B cell (primary cell): ENCODE measurements at regions not wholly inside any gene's neighbourhood (a gene's known extent, or its start where the extent isn't known, plus 50 kb on each side); places are given as distances from the start of the nearest gene placed in this dataset.

Source experiments
- ATAC-seq: fragments of 200-7000 bp; cut with Tn5 transposase; one replicate; pipeline ENCODE4 v1.10.0; 2021; ENCODE audit warnings: low read depth, mild to moderate bottlenecking, moderate number of reproducible peaks, moderate library complexity
- CTCF ChIA-PET: fragments of 350-600 bp; sonication (Branson Sonifier 250); formaldehyde crosslinking; loops from one replicate; lab custom pipeline; 2021; ENCODE audit warnings: antibody characterized with exemption, inconsistent platforms; lab: Charles Lee
- POLR2A ChIA-PET: fragments of 350-600 bp; sonication (Branson Sonifier 250); formaldehyde crosslinking; loops from one replicate; lab custom pipeline; 2021; ENCODE audit warnings: antibody characterized with exemption; lab: Charles Lee
- DNase-seq: peaks from one replicate; pipeline ENCODE4 v3.0.0; 2013
- H2AFZ ChIP-seq: 2 replicates; pipeline ENCODE4 v1.6.1; 2012; ENCODE audit warnings: mild to moderate bottlenecking, low read depth, low read length; ENCODE audit not compliant: insufficient read depth, poor library complexity, severe bottlenecking
- H3K27ac ChIP-seq, 2 donors: 1 replicate in 1 of 2; 2 replicates in 1 of 2; pipeline ENCODE4 v1.5.1; 2012 to 2013; ENCODE audit warnings: low read length in 2 of 2, mild to moderate bottlenecking in 2 of 2, moderate library complexity in 1 of 2
- H3K27me3 ChIP-seq, 4 experiments: fragments of 200-600 bp in 1 of 4; sonication (generic) in 1 of 4; replicated peaks in 1 of 4; 1 replicate in 2 of 4; 2 replicates in 2 of 4; pipeline versions ENCODE4 v1.6.1 to v1.7.0; 2013 to 2016; ENCODE audit warnings: low read length in 3 of 4, mild to moderate bottlenecking in 2 of 4, mixed read lengths in 1 of 4, moderate library complexity in 1 of 4; ENCODE audit not compliant: insufficient read depth in 4 of 4, control insufficient read depth in 3 of 4; ENCODE audit errors: control extremely low read depth in 1 of 4
- H3K36me3 ChIP-seq, 2 experiments: replicated peaks in 1 of 2; 1 replicate in 1 of 2; 2 replicates in 1 of 2; pipeline versions ENCODE4 v1.6.1 to v1.7.1; 2013; ENCODE audit warnings: low read length in 1 of 2; ENCODE audit not compliant: insufficient read depth in 2 of 2, control insufficient read depth in 1 of 2; ENCODE audit errors: control extremely low read depth in 1 of 2, extremely low read depth in 1 of 2
- H3K4me1 ChIP-seq, 2 donors: fragments of 200-600 bp in 1 of 2; sonication (generic) in 1 of 2; 1 replicate in 1 of 2; 2 replicates in 1 of 2; pipeline versions ENCODE4 v1.5.1 to v1.6.1; 2013 to 2017; ENCODE audit warnings: low read length in 2 of 2; ENCODE audit not compliant: control insufficient read depth in 2 of 2, insufficient read depth in 2 of 2
- H3K4me2 ChIP-seq: replicated peaks from 2 replicates; pipeline ENCODE3; 2012; ENCODE audit warnings: mild to moderate bottlenecking, low read depth, low read length; ENCODE audit not compliant: poor library complexity, severe bottlenecking
- H3K4me3 ChIP-seq, 5 experiments: fragments of 200-600 bp in 1 of 5; sonication (generic) in 1 of 5; 1 replicate in 3 of 5; 2 replicates in 2 of 5; pipeline versions ENCODE4 v1.5.1 to v1.7.0; 2011 to 2016; ENCODE audit warnings: low read length in 4 of 5, mild to moderate bottlenecking in 4 of 5, low read depth in 2 of 5, control low read depth in 1 of 5, moderate library complexity in 1 of 5; ENCODE audit not compliant: insufficient read depth in 1 of 5; ENCODE audit errors: control extremely low read depth in 1 of 5, extremely low read depth in 1 of 5
- H3K79me2 ChIP-seq: fragments of 200-600 bp; sonication (generic); one replicate; pipeline ENCODE4 v1.6.0; 2016; ENCODE audit warnings: low read length; ENCODE audit not compliant: control insufficient read depth, insufficient read depth
- H3K9ac ChIP-seq: fragments of 200-600 bp; sonication (generic); 2 replicates; pipeline ENCODE4 v1.6.1; 2017; ENCODE audit warnings: mild to moderate bottlenecking, low read length, moderate library complexity
- H3K9me3 ChIP-seq, 3 donors: one replicate each; pipeline versions ENCODE4 v1.6.1 to v1.7.1; 2013; ENCODE audit warnings: low read length in 2 of 3; ENCODE audit not compliant: control insufficient read depth in 2 of 3, insufficient read depth in 1 of 3; ENCODE audit errors: control extremely low read depth in 1 of 3
- H4K20me1 ChIP-seq: 2 replicates; pipeline ENCODE4 v1.6.0; 2012; ENCODE audit warnings: mild to moderate bottlenecking, low read length; ENCODE audit not compliant: insufficient read depth, control insufficient read depth, poor library complexity, severe bottlenecking
- H3K27ac Mint-ChIP-seq: one replicate; pipeline ENCODE4 v1.8.0; 2021; ENCODE audit warnings: mixed read lengths
- H3K27me3 Mint-ChIP-seq: one replicate; pipeline ENCODE4 v1.8.0; 2021; ENCODE audit warnings: mixed read lengths
- H3K4me1 Mint-ChIP-seq: one replicate; pipeline ENCODE4 v1.8.0; 2021; ENCODE audit warnings: mixed read lengths
- H3K4me3 Mint-ChIP-seq: one replicate; pipeline ENCODE4 v1.8.0; 2021; ENCODE audit warnings: mixed read lengths
- H3K9me3 Mint-ChIP-seq: one replicate; pipeline ENCODE4 v1.8.0; 2022; ENCODE audit warnings: mixed read lengths; ENCODE audit not compliant: insufficient read depth
- CTCF ChIP-seq: fragments of 200-600 bp; IDR thresholded peaks from one replicate; pipeline ENCODE4 v1.8.0; 2022; ENCODE audit warnings: antibody characterized with exemption, mild to moderate bottlenecking
- EZH2 ChIP-seq: IDR thresholded peaks from 2 replicates; pipeline ENCODE4 v1.6.1; 2012; ENCODE audit warnings: borderline replicate concordance, low read depth, mild to moderate bottlenecking, moderate library complexity, low read length; ENCODE audit not compliant: insufficient read depth, poor library complexity, severe bottlenecking
- WGBS: methylation state at CpG from one replicate; pipeline ENCODE4 v1.1.5; 2013; ENCODE audit warnings: missing lambda C conversion rate; ENCODE audit not compliant: insufficient coverage; 5-methylcytosine and 5-hydroxymethylcytosine counted together
- intact Hi-C: fragments of 100-400 bp; cut with micrococcal nuclease; formaldehyde crosslinking; loops from one replicate; pipeline ENCODE4 v1.10.0; 2022

DNA sequence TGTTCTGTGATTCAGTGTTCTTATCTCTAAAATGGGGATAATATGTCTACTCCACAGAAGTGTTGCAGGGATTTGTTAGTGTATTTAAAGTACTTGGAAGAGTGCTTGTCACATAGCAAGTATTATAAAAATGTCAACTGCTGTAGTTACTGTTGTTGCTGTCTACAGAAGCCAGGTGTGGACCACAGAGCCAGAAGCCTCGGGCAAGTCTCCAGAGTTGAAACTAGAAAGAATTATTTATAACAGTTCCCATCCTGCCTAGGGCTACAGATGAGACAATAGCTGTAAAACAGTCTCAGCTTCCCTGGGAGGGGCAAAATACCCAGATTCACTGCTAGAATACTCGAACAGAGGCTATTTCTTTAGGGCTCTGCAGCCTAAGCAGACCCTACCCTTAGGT lies 55.4 kb upstream of the FUT8 start:
- peak overlapping the region; percentile 6 for H3K4me2 ChIP-seq
- ChIA-PET POLR2A (no interaction called here), CTCF (interaction anchor here (1.3 kb wide), 1 partner anchor 55 kb away, joined by 5 read pairs; the partner anchor contains the start of gene FUT8)
- no peak overlapping the region for H3K4me3 ChIP-seq
- no peaks in the 10 kb centered on the region for H3K79me2 ChIP-seq
- peaks cover 70% of the 10 kb centered on the region for H3K4me1 Mint-ChIP-seq
- ATAC-seq (no peak), DNase-seq (no peak)
- intact Hi-C loops = loop anchor here (5.0 kb wide), 1 partner anchor 370 kb away; the partner anchor contains the start of gene FNTB
- 100% methylated on average over 1 of the region's 2 CpGs for WGBS
- H3K27me3 ChIP-seq = no peaks in the 10 kb centered on the region
- no peaks in the 10 kb centered on the region for H3K27me3 Mint-ChIP-seq
- peak overlapping the region; percentile 32 for H2AFZ ChIP-seq
- no peak overlapping the region for H3K4me3 Mint-ChIP-seq
- peaks cover 51 to 77% of the 10 kb centered on the region in 2 donors for H3K4me1 ChIP-seq
- H3K27ac Mint-ChIP-seq = peak overlapping the region; percentile 79
- H3K9me3 Mint-ChIP-seq = no peaks in the 10 kb centered on the region
- peak overlapping the region; percentile 32 to 40 for H3K27ac ChIP-seq
- H3K36me3 ChIP-seq = no peaks in the 10 kb centered on the region
- TF ChIP-seq EZH2 (no peak), CTCF (no peak)
- no peaks in the 10 kb centered on the region for H4K20me1 ChIP-seq
- no peaks in the 10 kb centered on the region for H3K9me3 ChIP-seq
- no peak overlapping the region for H3K9ac ChIP-seq

DNA sequence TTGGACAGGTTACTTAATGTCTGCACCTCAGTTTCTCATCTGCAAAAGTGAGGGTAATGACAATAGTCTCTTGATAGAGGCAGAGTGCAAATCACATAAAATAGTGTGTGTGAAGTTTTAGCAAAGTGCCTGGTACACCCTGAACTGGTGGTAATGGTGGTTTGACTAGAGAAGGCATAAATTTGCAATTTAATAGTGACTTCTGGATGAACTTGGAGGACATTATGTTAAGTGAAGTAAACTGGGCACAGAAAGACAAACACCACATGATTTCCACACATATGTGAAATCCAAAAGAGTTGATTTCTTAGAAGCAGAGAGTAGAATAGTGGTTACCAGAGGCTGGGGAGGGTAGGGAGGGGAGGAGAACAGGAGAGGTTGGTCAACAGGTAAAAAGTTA lies 54.8 kb upstream of the FUT8 start:
- H2AFZ ChIP-seq = peak overlapping the region; percentile 32
- H3K9me3 ChIP-seq = no peaks in the 10 kb centered on the region
- ChIA-PET CTCF (interaction anchor here (1.3 kb wide), 1 partner anchor 54 kb away, joined by 5 read pairs; the partner anchor contains the start of gene FUT8), POLR2A (no interaction called here)
- H3K27me3 Mint-ChIP-seq = no peaks in the 10 kb centered on the region
- no peak overlapping the region for H3K4me3 ChIP-seq
- H3K27ac ChIP-seq = peak overlapping the region in 1 of 2 donors; percentile 32
- intact Hi-C loops = loop anchor here (5.0 kb wide), 1 partner anchor 370 kb away; the partner anchor contains the start of gene FNTB
- TF ChIP-seq EZH2 = no peak
- no peak for TF ChIP-seq CTCF
- H3K27me3 ChIP-seq = no peaks in the 10 kb centered on the region
- H3K9me3 Mint-ChIP-seq = no peaks in the 10 kb centered on the region
- no peak for DNase-seq
- H4K20me1 ChIP-seq = no peaks in the 10 kb centered on the region
- no peaks in the 10 kb centered on the region for H3K79me2 ChIP-seq
- no peak overlapping the region for H3K9ac ChIP-seq
- ATAC-seq = no peak
- no peak overlapping the region for H3K4me3 Mint-ChIP-seq
- peaks cover 69% of the 10 kb centered on the region for H3K4me1 Mint-ChIP-seq
- H3K4me1 ChIP-seq = peaks cover 47 to 71% of the 10 kb centered on the region in 2 donors
- H3K36me3 ChIP-seq = no peaks in the 10 kb centered on the region
- peak overlapping the region; percentile 8 for H3K27ac Mint-ChIP-seq
- H3K4me2 ChIP-seq = peak overlapping the region; percentile 6
